HepG2 (cell line): ENCODE measurements at regions not wholly inside any gene's neighbourhood (a gene's known extent, or its start where the extent isn't known, plus 50 kb on each side); places are given as distances from the start of the nearest gene placed in this dataset.

Experiments
- ATAC-seq: fragments of 200-7000 bp; cut with Tn5 transposase; 3 replicates; pipeline ENCODE4 v1.9.1; 2020; ENCODE audit warnings: mild to moderate bottlenecking, moderate library complexity
- BruUV-seq: library from RNA; stranded (reverse); fragments of 400-500 nt; replicated peaks from 2 replicates; lab custom pipeline; 2021; lab: Mats Ljungman, UMichigan
- CTCF ChIA-PET: fragments of 300-600 bp; formaldehyde crosslinking; extraction: SDS; loops from one replicate; lab custom pipeline; 2021; ENCODE audit warnings: low total read pairs, inconsistent platforms, low intra/inter-chr PET ratio; lab: Yijun Ruan, JAX
- POLR2A ChIA-PET: fragments of 350-600 bp; sonication (Branson Sonifier 250); formaldehyde crosslinking; loops from one replicate; lab custom pipeline; 2020; ENCODE audit warnings: antibody characterized with exemption, inconsistent platforms; lab: Yijun Ruan, JAX
- DNase-seq: peaks from one replicate; pipeline ENCODE4 v3.0.0-alpha.2; 2015; ENCODE audit warnings: low spot score
- FAIRE-seq: peaks from 3 replicates; lab custom pipeline; 2011; peaks lifted over from hg19 to GRCh38; lab: Jason Lieb, UNC
- H2AFZ ChIP-seq: one replicate; pipeline ENCODE4 v1.6.1; 2011; ENCODE audit warnings: low read length, inconsistent platforms
- H3K27ac ChIP-seq: fragments of 300-600 bp; 3 replicates; pipeline ENCODE4 v1.8.0; 2011; ENCODE audit warnings: mixed run types, mild to moderate bottlenecking, mixed read lengths, low read length, inconsistent platforms; ENCODE audit not compliant: insufficient read depth; ENCODE audit errors: extremely low read length
- H3K27me3 ChIP-seq, 2 experiments: fragments of 200-600 bp in 1 of 2; 2 replicates in 1 of 2; 3 replicates in 1 of 2; pipeline versions ENCODE4 v1.6.0 to v1.8.0; 2011; ENCODE audit warnings: low read length in 2 of 2, mild to moderate bottlenecking in 2 of 2, moderate library complexity in 2 of 2, inconsistent platforms in 1 of 2; ENCODE audit not compliant: insufficient read depth in 2 of 2, control insufficient read depth in 1 of 2
- H3K36me3 ChIP-seq, 2 experiments: fragments of 200-600 bp in 1 of 2; replicated peaks in 1 of 2; 2 replicates in 1 of 2; 3 replicates in 1 of 2; pipeline versions ENCODE4 v1.5.1 to v1.8.0; 2011; ENCODE audit warnings: low read length in 2 of 2, inconsistent platforms in 1 of 2; ENCODE audit not compliant: insufficient read depth in 2 of 2, control insufficient read depth in 1 of 2
- H3K4me1 ChIP-seq: 2 replicates; pipeline ENCODE4 v1.5.1; 2012; ENCODE audit warnings: low read length, inconsistent platforms; ENCODE audit not compliant: insufficient read depth
- H3K4me2 ChIP-seq: 2 replicates; pipeline ENCODE4 v1.6.0; 2011; ENCODE audit warnings: low read depth, low read length, inconsistent platforms
- H3K4me3 ChIP-seq, 3 experiments: fragments of 200-600 bp in 1 of 3; sonication (generic), shearing (Covaris generic) in 1 of 3; replicated peaks in 1 of 3; 2 replicates each; pipeline ENCODE4 v1.5.1; 2011 to 2016; ENCODE audit warnings: low read length in 3 of 3, inconsistent platforms in 2 of 3, low read depth in 2 of 3, mild to moderate bottlenecking in 2 of 3, control low read depth in 1 of 3, mixed read lengths in 1 of 3; ENCODE audit not compliant: insufficient read depth in 1 of 3
- H3K79me2 ChIP-seq: one replicate; pipeline ENCODE4 v1.6.1; 2011; ENCODE audit warnings: low read length, inconsistent platforms; ENCODE audit not compliant: insufficient read depth
- H3K9ac ChIP-seq: 2 replicates; pipeline ENCODE4 v1.6.0; 2011; ENCODE audit warnings: mild to moderate bottlenecking, low read depth, low read length, inconsistent platforms; ENCODE audit not compliant: insufficient read depth
- H3K9me3 ChIP-seq: 2 replicates; pipeline ENCODE4 v1.5.1; 2012; ENCODE audit warnings: mild to moderate bottlenecking, low read length
- H4K20me1 ChIP-seq: 2 replicates; pipeline ENCODE4 v1.6.0; 2011; ENCODE audit warnings: inconsistent platforms, mild to moderate bottlenecking, low read length, moderate library complexity; ENCODE audit not compliant: insufficient read depth
- CBX2 ChIP-seq, 2 experiments: fragments of 200-600 bp in 1 of 2; sonication (generic); formaldehyde crosslinking in 1 of 2; IDR thresholded peaks; 2 replicates each; pipeline versions ENCODE4 v1.7.0 to v1.8.1; 2018 to 2022; ENCODE audit warnings: low read depth in 2 of 2, low read length in 1 of 2, mild to moderate bottlenecking in 1 of 2, missing genetic modification reagents in 1 of 2
- DNMT3B ChIP-seq: conservative IDR thresholded peaks from 2 replicates; pipeline ENCODE4 v1.6.1; 2016; ENCODE audit warnings: missing biosample characterization, control low read depth
- MAFF ChIP-seq: IDR thresholded peaks from 2 replicates; pipeline ENCODE4 v1.6.1; 2011; ENCODE audit warnings: low read depth, low read length, improper control_type of control experiment
- NR2F6 ChIP-seq, 2 experiments: IDR thresholded peaks; 2 replicates each; pipeline ENCODE4 v1.6.1; 2016; ENCODE audit warnings: antibody characterized with exemption in 1 of 2, mild to moderate bottlenecking in 1 of 2
- PPARG ChIP-seq: conservative IDR thresholded peaks from 2 replicates; pipeline ENCODE4 v1.6.1; 2016; ENCODE audit warnings: missing biosample characterization, missing genetic modification reagents
- RFX5 ChIP-seq: IDR thresholded peaks from 2 replicates; pipeline ENCODE4 v1.6.1; 2011; ENCODE audit warnings: low read depth, low read length, improper control_type of control experiment
- ZFP36L2 ChIP-seq: sonication (generic); formaldehyde crosslinking; IDR thresholded peaks from 2 replicates; pipeline ENCODE4 v1.4.0; 2020; ENCODE audit warnings: missing genetic modification reagents
- ZNF30 ChIP-seq: sonication (generic); formaldehyde crosslinking; IDR thresholded peaks from 2 replicates; pipeline ENCODE4 v1.5.0; 2020; ENCODE audit warnings: mild to moderate bottlenecking, missing genetic modification reagents
- ZNF558 ChIP-seq: sonication (generic); formaldehyde crosslinking; IDR thresholded peaks from 2 replicates; pipeline ENCODE4 v1.9.0; 2022; ENCODE audit warnings: mild to moderate bottlenecking, missing genetic modification reagents, borderline replicate concordance
- ZNF644 ChIP-seq: IDR thresholded peaks from 2 replicates; pipeline ENCODE4 v1.6.1; 2016; ENCODE audit warnings: low read depth
- WGBS: methylation state at CpG from one replicate; pipeline ENCODE4 v1.1.6; 2017; ENCODE audit warnings: low lambda C conversion rate; 5-methylcytosine and 5-hydroxymethylcytosine counted together
- in situ Hi-C: cut with HindIII; loops from 2 replicates; pipeline ENCODE4 v1.10.0; 2017; ENCODE audit warnings: low pct_unique_long_range_greater_than_20kb; ENCODE audit not compliant: extremely low pct_ligation_motif_present
- intact Hi-C: fragments of 100-400 bp; cut with micrococcal nuclease; formaldehyde crosslinking; loops from one replicate; pipeline ENCODE4 v1.10.0; 2022; ENCODE audit not compliant: unreplicated experiment
- TF ChIP-seq, protein P1 (sequence below): sonication (generic); formaldehyde crosslinking; IDR thresholded peaks from 2 replicates; pipeline ENCODE4 v1.4.0; 2020; ENCODE audit warnings: low read depth, mild to moderate bottlenecking, missing genetic modification reagents
- TF ChIP-seq, protein P2 (sequence below): sonication (generic); formaldehyde crosslinking; IDR thresholded peaks from 2 replicates; pipeline ENCODE4 v1.4.0; 2020; ENCODE audit warnings: mild to moderate bottlenecking, missing genetic modification reagents

DNA sequence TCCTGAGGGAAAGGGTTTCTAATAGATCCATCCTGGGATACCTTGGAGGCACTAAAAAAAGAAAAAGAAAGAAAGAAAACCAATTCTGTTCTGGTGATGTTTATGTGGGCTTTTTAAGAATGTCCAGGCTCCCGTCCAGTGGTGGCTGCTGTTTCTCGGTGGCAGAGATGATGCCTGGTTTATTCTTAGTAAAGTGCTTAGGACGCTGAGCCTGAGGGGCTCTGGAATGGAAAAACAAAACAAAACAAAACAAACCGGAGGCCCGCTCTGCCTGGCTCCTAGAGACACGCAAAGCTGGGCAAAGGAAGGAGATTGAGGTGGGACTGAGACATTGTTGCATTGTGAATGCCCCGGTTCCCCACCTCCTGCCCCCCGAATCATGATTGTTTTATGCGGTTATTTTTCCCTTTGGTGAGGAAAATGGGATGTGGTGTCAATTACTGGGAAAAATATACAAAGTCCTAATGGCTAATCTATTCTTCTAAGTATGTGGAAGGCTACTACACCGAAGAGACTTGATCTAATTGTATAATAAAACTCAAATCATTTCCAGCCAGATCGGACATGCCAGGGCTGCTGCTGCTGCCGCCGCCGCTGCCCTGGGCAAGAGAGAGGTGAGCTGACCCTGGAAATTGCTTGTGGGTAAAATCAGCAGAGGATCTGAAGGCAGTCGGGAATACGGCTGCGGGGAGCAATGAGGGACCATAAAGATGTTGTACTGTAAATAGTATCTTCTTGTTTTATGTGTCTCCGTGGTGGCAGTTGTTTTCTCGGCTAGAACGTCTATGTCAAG, 644.9 kb downstream of the CCDC171 start:
- no peak for FAIRE-seq
- POLR2A ChIA-PET = no interaction called here
- Histone ChIP-seq H3K4me2 (no peak overlapping the region), H2AFZ (no peak overlapping the region), H3K27ac (no peak overlapping the region), H3K9me3 (no peaks in the 10 kb centered on the region), H3K36me3 (no peaks in the 10 kb centered on the region), H4K20me1 (no peaks in the 10 kb centered on the region), H3K27me3 (peaks cover 2 to 8% of the 10 kb centered on the region in 2 experiments; a peak in 1 of 5 replicates), H3K9ac (no peak overlapping the region), H3K4me3 (no peak overlapping the region), H3K4me1 (no peaks in the 10 kb centered on the region)
- CTCF ChIA-PET = no interaction called here
- intact Hi-C loops (no loop called here), in situ Hi-C loops (no loop called here)
- ATAC-seq = no peak
- WGBS = 25% methylated on average over 20 of the region's 20 CpGs
- TF ChIP-seq, protein P1, sequence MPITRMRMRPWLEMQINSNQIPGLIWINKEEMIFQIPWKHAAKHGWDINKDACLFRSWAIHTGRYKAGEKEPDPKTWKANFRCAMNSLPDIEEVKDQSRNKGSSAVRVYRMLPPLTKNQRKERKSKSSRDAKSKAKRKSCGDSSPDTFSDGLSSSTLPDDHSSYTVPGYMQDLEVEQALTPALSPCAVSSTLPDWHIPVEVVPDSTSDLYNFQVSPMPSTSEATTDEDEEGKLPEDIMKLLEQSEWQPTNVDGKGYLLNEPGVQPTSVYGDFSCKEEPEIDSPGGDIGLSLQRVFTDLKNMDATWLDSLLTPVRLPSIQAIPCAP = no peak
- TF ChIP-seq RFX5 (no peak), ZFP36L2 (CRISPR knock-in tag) (no peak), DNMT3B (no peak), MAFF (no peak), ZNF30 (CRISPR knock-in tag) (no peak), ZNF644 (CRISPR knock-in tag) (no peak), CBX2 (IDR thresholded peaks at IDR 0.05; ENCODE audit: low read depth, low read length) (no peak), CBX2 (CRISPR knock-in tag; IDR thresholded peaks at IDR 0.05; ENCODE audit: low read depth) (no peak), PPARG (no peak), NR2F6 (IDR thresholded peaks at IDR 0.05) (no peak), NR2F6 (CRISPR knock-in tag; IDR thresholded peaks at IDR 0.05) (no peak), ZNF558 (CRISPR knock-in tag) (no peak)
- TF ChIP-seq, protein P2, sequence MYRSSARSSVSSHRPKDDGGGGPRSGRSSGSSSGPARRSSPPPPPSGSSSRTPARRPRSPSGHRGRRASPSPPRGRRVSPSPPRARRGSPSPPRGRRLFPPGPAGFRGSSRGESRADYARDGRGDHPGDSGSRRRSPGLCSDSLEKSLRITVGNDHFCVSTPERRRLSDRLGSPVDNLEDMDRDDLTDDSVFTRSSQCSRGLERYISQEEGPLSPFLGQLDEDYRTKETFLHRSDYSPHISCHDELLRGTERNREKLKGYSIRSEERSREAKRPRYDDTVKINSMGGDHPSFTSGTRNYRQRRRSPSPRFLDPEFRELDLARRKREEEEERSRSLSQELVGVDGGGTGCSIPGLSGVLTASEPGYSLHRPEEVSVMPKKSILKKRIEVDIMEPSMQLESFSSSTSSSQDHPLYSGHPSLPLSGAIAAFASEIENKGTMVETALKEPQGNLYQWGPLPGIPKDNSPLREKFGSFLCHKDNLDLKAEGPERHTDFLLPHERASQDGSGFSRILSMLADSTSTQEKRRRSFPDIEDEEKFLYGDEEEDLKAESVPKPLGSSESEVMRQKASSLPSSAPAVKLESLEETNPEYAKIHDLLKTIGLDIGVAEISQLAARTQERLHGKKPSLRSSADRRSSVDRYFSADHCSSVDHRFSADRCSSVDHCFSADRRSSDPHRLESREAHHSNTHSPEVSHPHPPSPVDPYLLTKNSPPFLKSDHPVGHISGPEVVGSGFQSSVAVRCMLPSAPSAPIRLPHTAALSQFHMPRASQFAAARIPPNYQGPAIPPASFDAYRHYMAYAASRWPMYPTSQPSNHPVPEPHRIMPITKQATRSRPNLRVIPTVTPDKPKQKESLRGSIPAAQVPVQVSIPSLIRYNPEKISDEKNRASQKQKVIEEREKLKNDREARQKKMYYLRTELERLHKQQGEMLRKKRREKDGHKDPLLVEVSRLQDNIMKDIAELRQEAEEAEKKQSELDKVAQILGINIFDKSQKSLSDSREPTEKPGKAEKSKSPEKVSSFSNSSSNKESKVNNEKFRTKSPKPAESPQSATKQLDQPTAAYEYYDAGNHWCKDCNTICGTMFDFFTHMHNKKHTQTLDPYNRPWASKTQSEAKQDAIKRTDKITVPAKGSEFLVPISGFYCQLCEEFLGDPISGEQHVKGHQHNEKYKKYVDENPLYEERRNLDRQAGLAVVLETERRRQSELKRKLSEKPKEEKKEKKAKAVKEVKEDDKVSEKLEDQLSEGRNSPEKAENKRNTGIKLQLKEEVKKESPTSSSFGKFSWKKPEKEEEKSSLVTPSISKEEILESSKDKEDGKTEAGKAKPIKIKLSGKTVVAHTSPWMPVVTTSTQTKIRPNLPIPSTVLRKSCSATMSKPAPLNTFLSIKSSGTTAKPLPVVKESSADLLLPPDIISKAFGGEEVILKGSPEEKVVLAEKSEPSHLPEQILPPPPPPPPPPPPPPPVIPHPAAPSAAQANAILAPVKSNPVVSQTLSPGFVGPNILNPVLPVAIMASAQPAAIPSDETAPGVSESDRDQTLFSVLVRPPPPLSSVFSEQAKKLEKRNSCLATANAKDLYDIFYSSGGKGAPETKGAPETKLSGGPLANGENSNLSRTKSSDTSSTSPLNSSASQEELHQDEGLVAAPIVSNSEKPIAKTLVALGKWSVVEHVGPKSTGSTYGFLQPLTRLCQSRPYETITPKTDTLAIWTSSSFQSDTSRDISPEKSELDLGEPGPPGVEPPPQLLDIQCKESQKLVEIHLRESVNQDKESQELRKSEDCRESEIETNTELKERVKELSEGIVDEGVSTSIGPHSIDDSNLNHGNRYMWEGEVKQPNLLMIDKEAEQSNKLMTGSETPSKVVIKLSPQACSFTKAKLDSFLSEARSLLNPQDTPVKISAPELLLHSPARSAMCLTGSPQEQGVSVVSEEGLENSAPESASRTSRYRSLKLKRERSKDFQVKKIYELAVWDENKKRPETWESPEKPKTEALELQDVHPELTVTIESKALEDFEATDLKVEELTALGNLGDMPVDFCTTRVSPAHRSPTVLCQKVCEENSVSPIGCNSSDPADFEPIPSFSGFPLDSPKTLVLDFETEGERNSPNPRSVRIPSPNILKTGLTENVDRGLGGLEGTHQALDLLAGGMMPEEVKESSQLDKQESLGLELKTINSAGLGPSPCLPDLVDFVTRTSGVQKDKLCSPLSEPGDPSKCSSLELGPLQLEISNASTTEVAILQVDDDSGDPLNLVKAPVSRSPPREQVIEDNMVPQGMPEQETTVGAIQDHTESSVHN (CRISPR knock-in tag) = no peak
- TF ChIP-seq, all 625 proteins: peak for 0
- BruUV-seq = no TSS peak
- no peak for DNase-seq
- H3K79me2 ChIP-seq = no peaks in the 10 kb centered on the region
